ENCODE measurements at regions not wholly inside any gene's neighbourhood (a gene's known extent, or its start where the extent isn't known, plus 50 kb on each side); places are given as distances from the start of the nearest gene placed in this dataset.

- TF ChIP-seq CTCF (conservative IDR thresholded peaks at IDR 0.05 in 1 of 2, IDR thresholded peaks at IDR 0.05 in 1 of 2; ENCODE audit: low read depth in 1 of 2, low read length in 2 of 2): peak; percentile 48 to 81
- TF ChIP-seq EZH2 (IDR thresholded peaks at IDR 0.05; ENCODE audit: low read length, missing control alignments): no peak
Measured at GRCh38 chr4:126223784-126224407, 909.1 kb downstream of the FAT4 start.

Measured in fibroblast of lung (primary cell).